ENCODE measurements at regions not wholly inside any gene's neighbourhood (a gene's known extent, or its start where the extent isn't known, plus 50 kb on each side); places are given as distances from the start of the nearest gene placed in this dataset.

DNA sequence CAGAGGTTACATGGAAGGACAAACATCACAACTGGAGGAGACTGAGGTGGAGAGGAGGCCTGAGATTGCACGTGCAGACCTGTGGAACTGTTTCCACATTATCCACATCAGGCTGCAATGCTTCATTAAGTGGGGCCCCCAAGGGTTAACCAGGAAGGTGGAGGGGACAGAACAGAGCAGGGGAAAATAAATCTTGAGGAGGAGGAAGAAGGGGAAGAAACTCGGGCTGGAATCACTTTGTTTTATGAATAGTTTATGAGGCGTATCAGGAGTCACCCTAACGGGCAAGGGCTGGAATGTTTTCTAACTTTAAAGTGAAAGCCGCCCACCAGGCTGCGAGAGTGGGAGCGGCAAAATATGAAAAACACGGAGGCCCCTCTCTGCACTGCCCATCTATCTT is 154.9 kb downstream of the WNT5A start:
- no peak for TF ChIP-seq POLR2AphosphoS5 (IDR thresholded peaks at IDR 0.05)
- TF ChIP-seq, protein P1, sequence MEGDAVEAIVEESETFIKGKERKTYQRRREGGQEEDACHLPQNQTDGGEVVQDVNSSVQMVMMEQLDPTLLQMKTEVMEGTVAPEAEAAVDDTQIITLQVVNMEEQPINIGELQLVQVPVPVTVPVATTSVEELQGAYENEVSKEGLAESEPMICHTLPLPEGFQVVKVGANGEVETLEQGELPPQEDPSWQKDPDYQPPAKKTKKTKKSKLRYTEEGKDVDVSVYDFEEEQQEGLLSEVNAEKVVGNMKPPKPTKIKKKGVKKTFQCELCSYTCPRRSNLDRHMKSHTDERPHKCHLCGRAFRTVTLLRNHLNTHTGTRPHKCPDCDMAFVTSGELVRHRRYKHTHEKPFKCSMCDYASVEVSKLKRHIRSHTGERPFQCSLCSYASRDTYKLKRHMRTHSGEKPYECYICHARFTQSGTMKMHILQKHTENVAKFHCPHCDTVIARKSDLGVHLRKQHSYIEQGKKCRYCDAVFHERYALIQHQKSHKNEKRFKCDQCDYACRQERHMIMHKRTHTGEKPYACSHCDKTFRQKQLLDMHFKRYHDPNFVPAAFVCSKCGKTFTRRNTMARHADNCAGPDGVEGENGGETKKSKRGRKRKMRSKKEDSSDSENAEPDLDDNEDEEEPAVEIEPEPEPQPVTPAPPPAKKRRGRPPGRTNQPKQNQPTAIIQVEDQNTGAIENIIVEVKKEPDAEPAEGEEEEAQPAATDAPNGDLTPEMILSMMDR (IDR thresholded peaks at IDR 0.05) = no peak
- no peak for TF ChIP-seq POLR2A (IDR thresholded peaks at IDR 0.05)
